IPS-18c (cell line): ENCODE measurements at regions not wholly inside any gene's neighbourhood (a gene's known extent, or its start where the extent isn't known, plus 50 kb on each side); places are given as distances from the start of the nearest gene placed in this dataset.

Experiments
- H3K4me3 ChIP-seq: 2 replicates; pipeline ENCODE4 v1.7.0; 2013; ENCODE audit warnings: low read depth, mild to moderate bottlenecking, low read length, moderate library complexity; ENCODE audit not compliant: insufficient read depth
- H3K9me3 ChIP-seq: one replicate; pipeline ENCODE4 v1.6.1; 2013; ENCODE audit warnings: mild to moderate bottlenecking, low read length, moderate library complexity; ENCODE audit not compliant: control insufficient read depth, insufficient read depth

DNA sequence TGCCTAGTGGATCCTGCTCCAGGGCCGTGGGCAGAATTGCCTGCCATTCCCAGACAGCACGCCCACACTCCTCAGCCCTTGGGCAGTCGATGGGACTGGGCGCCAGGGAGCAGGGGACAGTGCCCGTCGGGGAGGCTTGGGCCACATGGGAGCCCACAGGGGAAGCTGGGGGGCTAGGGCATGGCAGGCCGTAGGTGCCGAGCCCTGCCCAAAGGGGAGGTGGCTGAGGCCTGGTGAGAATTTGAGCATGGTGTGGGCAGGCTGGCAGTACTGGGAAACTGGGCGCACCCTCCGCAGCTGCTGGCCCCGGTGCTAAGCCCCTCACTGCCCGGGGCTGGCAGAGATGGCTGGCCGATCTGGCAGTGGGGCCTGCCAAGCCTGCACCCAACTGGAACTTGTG is 1225.9 kb upstream of the EPHA6 start:
- no peaks in the 10 kb centered on the region for H3K9me3 ChIP-seq
- H3K4me3 ChIP-seq, result no peak overlapping the region

DNA sequence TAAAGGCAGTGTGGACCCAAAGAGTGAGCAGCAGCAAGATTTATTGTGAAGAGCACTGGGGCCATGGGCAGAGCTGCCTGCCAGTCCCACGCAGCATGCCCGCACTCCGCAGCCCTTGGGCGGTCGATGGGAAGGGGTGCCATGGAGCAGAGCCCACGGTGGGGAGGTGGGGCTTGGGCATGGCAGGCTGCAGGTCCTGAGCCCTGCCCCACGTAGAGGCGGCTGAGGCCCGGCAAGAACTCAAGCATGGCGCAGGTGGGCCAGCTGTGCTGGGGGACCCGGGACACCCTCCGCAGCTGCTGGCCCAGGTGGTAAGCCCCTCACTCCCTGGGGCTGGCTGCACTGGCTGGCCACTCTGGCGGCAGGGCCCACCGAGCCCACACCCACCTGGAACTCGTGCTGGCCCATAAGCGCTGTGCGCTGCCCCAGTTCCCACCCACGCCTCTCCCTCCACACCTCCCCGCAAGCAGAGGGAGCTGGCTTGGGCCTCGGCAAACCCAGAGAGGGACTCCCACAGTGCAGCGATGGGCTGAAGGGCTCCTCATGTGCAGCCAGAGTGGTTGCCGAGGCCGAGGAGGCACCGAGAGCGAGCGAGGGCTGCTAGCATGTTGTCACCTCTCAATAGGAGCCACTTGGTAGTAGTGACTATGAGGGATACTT is 1218.8 kb upstream of the EPHA6 start:
- H3K4me3 ChIP-seq, result no peak overlapping the region

DNA sequence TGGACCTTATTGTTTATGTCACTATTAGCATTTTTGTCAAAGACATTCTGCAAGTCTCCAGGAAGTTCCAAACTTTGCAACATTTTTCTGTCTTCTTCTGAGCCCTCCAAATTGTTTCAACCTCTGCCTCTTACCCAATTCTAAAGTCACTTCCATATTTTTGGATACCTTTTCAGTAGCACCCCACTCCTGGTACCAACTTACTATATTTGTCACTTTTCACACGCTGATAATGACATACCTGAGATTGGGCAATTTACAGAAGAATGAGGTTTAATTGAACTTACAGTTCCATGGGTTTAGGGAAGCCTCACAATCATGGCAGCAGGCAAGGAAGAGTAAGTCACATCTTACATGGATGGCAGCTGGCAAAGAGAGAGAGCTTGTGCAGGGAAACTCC is 1206.5 kb upstream of the EPHA6 start:
- no peak overlapping the region for H3K4me3 ChIP-seq
- peaks cover 4% of the 10 kb centered on the region for H3K9me3 ChIP-seq

More for the DNA sequence above, 1218.8 kb upstream of the EPHA6 start:
- H3K9me3 ChIP-seq, result no peaks in the 10 kb centered on the region

- Histone ChIP-seq H3K4me3 (no peak overlapping the region), H3K9me3 (peaks cover 4% of the 10 kb centered on the region)
These were observed 1205.0 kb upstream of the EPHA6 start for GRCh38 chr3:95609411-95609810.

GRCh38 chr3:95612611-95613010 is 1201.8 kb upstream of the EPHA6 start:
- peaks cover 4% of the 10 kb centered on the region for H3K9me3 ChIP-seq
- H3K4me3 ChIP-seq, result no peak overlapping the region

DNA sequence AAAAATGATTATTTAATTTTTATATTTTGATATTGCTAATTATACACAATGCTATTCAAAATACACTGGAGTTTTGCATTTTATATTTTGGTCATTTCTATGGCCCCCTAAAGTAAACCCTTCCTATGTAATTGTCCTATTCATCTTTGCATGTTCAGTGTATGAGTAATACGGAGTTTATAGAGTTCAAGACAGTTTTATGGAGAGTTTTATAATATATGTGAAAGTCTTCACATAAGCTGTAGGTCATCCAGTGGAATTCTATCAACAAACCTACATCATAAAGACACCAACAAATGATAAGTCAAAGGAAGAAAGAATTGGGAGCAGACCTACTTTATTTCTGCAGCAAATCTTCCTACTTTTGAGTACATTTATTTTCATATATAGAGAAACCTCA is 1200.4 kb upstream of the EPHA6 start:
- H3K9me3 ChIP-seq, result no peaks in the 10 kb centered on the region
- no peak overlapping the region for H3K4me3 ChIP-seq

GRCh38 chr3:95615592-95616310 is 1198.6 kb upstream of the EPHA6 start:
- Histone ChIP-seq H3K9me3 (no peaks in the 10 kb centered on the region), H3K4me3 (no peak overlapping the region)

DNA sequence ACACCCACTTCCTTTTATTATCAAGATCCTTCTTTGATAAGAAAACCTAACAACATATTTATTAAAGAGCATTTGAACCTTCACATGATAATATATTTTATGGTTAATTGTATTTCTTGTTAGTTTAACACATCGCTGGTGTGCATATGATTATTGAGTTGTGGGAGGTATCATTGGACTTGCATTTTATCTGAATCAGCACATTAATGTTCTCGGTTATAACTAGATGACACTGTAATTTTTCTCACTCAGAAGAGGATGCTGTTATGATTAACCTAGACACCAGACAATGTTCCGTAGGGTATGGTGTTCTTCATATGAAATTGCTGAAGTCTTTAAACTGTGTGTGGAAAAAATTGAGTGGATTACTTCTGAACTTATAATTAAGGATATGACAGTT is 1188.3 kb upstream of the EPHA6 start:
- Histone ChIP-seq H3K4me3 (no peak overlapping the region), H3K9me3 (no peaks in the 10 kb centered on the region)

DNA sequence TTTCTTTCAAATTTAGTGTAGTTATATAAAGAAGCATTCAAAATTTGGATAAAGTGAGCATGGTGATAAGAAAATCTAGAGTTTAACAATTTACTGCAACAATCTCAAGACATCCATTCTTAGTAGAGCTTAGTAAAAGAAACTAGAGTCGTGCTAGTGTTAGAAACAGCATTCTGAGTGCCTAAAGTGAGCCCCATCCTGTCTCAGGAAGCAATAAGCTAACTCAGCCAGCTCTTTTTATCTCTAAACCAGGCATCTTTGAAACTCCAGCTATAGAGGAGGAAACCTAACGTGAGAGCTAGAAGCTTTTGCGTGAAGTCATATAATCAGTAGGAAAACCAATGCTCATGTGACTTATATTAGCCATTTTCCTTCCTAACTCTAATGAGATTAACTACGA is 1187.1 kb upstream of the EPHA6 start:
- no peak overlapping the region for H3K4me3 ChIP-seq

GRCh38 chr3:95627697-95628096 is 1186.7 kb upstream of the EPHA6 start:
- Histone ChIP-seq H3K9me3 (no peaks in the 10 kb centered on the region), H3K4me3 (no peak overlapping the region)

More for the DNA sequence above, 1187.1 kb upstream of the EPHA6 start:
- no peaks in the 10 kb centered on the region for H3K9me3 ChIP-seq

DNA sequence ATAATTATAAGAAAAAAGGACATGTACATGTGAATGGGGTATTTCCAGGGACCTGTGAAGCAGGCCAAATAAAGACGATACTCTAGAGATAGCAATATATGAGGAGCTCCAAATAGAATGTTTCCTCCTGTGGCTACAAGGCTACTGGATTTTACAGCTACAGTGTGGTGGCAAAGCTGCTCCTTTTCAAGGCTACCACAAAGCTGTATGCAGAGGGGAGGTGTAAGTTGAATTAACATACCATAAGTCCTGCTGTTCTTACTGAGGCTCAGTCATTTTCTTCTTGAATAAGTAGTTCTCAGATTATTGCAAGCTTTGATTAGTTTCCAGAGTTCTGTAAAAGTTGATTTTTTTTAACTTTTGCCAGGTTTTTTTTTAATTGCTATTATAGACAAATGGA is 1184.6 kb upstream of the EPHA6 start:
- Histone ChIP-seq H3K4me3 (no peak overlapping the region), H3K9me3 (no peaks in the 10 kb centered on the region)

- H3K9me3 ChIP-seq, result no peaks in the 10 kb centered on the region
These were observed 1169.1 kb upstream of the EPHA6 start for GRCh38 chr3:95645291-95645690.

GRCh38 chr3:95654570-95655362 is 1159.6 kb upstream of the EPHA6 start:
- no peaks in the 10 kb centered on the region for H3K9me3 ChIP-seq
- no peak overlapping the region for H3K4me3 ChIP-seq

More at GRCh38 chr3:95645291-95645690, 1169.1 kb upstream of the EPHA6 start:
- no peak overlapping the region for H3K4me3 ChIP-seq

GRCh38 chr3:95655363-95655986 is 1158.9 kb upstream of the EPHA6 start:
- Histone ChIP-seq H3K4me3 (no peak overlapping the region), H3K9me3 (no peaks in the 10 kb centered on the region)

DNA sequence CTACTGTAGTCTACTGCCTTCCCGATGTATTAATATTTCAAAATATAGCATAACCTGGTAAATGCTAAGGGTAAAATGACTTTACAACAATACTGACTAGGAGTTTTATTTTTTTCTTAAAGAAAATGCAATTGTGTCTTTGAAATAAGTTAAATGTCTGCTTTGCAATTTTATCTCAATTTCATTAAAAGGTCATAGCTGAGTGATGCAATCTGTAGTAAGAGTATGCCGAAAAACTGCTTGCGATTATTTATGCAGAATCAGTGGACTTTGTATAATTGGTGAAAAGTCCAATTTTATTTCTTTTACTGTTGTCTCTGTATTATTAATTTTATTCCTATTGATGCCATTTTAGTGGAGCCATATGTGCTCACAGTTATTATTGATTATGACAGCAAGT is 1143.6 kb upstream of the EPHA6 start:
- Histone ChIP-seq H3K9me3 (no peaks in the 10 kb centered on the region), H3K4me3 (no peak overlapping the region)

DNA sequence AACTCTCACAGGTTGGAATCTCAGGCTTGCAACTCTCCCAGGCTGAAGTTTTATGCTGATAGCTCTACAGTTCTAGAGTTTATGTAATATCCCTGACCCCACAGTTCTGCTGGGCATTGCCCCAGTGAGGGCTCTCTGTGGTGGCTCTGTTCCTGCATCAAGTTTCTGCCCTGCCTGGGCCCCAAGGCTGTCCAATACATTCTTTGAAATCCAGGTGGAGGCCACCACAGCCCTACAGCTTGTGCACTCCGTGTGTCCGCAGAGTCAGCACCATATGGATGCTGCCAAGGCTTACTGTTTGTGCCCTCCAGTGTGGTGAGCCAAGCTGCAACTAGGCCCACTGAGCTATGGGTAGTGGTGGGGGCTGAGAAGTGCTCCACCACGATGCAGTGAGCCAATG is 1141.2 kb upstream of the EPHA6 start:
- Histone ChIP-seq H3K4me3 (no peak overlapping the region), H3K9me3 (no peaks in the 10 kb centered on the region)

- Histone ChIP-seq H3K4me3 (no peak overlapping the region), H3K9me3 (no peaks in the 10 kb centered on the region)
These were observed 1108.5 kb upstream of the EPHA6 start for GRCh38 chr3:95705786-95706418.
